IMR-90 (cell line): ENCODE measurements at regions not wholly inside any gene's neighbourhood (a gene's known extent, or its start where the extent isn't known, plus 50 kb on each side); places are given as distances from the start of the nearest gene placed in this dataset.

Source experiments
- ATAC-seq: fragments of 200-7000 bp; cut with Tn5 transposase; 2 replicates; pipeline ENCODE4 v1.9.1; 2020; ENCODE audit warnings: low read depth, mild to moderate bottlenecking, moderate library complexity
- BruUV-seq: library from RNA; stranded (reverse); fragments of 400-500 nt; replicated peaks from 2 replicates; lab custom pipeline; 2021; lab: Mats Ljungman, UMichigan
- CTCF ChIA-PET: fragments of 300-600 bp; formaldehyde crosslinking; extraction: SDS; loops from one replicate; lab custom pipeline; 2021; ENCODE audit warnings: antibody characterized with exemption; lab: Yijun Ruan, JAX
- POLR2A ChIA-PET: fragments of 300-600 bp; sonication (Branson Sonifier 250); formaldehyde crosslinking; loops from one replicate; lab custom pipeline; 2022; ENCODE audit warnings: antibody characterized with exemption; ENCODE audit not compliant: unreplicated experiment; lab: Charles Lee
- DNase-seq: peaks from one replicate; pipeline ENCODE4 v3.0.0; 2013
- H2AFZ ChIP-seq: replicated peaks from 2 replicates; pipeline ENCODE3; 2013; ENCODE audit warnings: low read length, mild to moderate bottlenecking; ENCODE audit not compliant: poor library complexity
- H2AK5ac ChIP-seq: 2 replicates; pipeline ENCODE4 v1.6.1; 2013; ENCODE audit warnings: low read depth, low read length, inconsistent platforms
- H2AK9ac ChIP-seq: replicated peaks from 2 replicates; pipeline ENCODE3; 2013; ENCODE audit warnings: mild to moderate bottlenecking, low read depth, low read length, moderate library complexity; ENCODE audit not compliant: poor library complexity
- H2BK120ac ChIP-seq: 2 replicates; pipeline ENCODE4 v1.6.1; 2013; ENCODE audit warnings: low read depth, low read length, inconsistent platforms
- H2BK15ac ChIP-seq: 3 replicates; pipeline ENCODE4 v1.6.1; 2013; ENCODE audit warnings: low read depth, low read length, inconsistent platforms
- H2BK20ac ChIP-seq: 2 replicates; pipeline ENCODE4 v1.6.1; 2013; ENCODE audit warnings: low read depth, mild to moderate bottlenecking, inconsistent platforms, low read length, moderate library complexity
- H2BK5ac ChIP-seq: 2 replicates; pipeline ENCODE4 v1.6.1; 2013; ENCODE audit warnings: mild to moderate bottlenecking, low read depth, low read length, inconsistent platforms; ENCODE audit not compliant: poor library complexity, severe bottlenecking
- H3K14ac ChIP-seq: replicated peaks from 2 replicates; pipeline ENCODE4 v1.6.1; 2013; ENCODE audit warnings: low read depth, low read length, inconsistent platforms
- H3K18ac ChIP-seq: 2 replicates; pipeline ENCODE4 v1.6.1; 2013; ENCODE audit warnings: low read depth, low read length, control low read depth
- H3K23ac ChIP-seq: 2 replicates; pipeline ENCODE4 v1.6.1; 2013; ENCODE audit warnings: low read depth, low read length, inconsistent platforms
- H3K27ac ChIP-seq: 2 replicates; pipeline ENCODE4 v1.5.1; 2013; ENCODE audit warnings: mild to moderate bottlenecking, control low read depth, low read length; ENCODE audit not compliant: insufficient read depth
- H3K27me3 ChIP-seq: 2 replicates; pipeline ENCODE4 v1.6.1; 2013; ENCODE audit warnings: low read length; ENCODE audit not compliant: control insufficient read depth, insufficient read depth
- H3K36me3 ChIP-seq: 2 replicates; pipeline ENCODE4 v1.6.1; 2013; ENCODE audit warnings: low read length, mixed read lengths; ENCODE audit not compliant: control insufficient read depth, insufficient read depth
- H3K4ac ChIP-seq: 2 replicates; pipeline ENCODE4 v1.6.1; 2013; ENCODE audit warnings: low read depth, low read length, inconsistent platforms
- H3K4me1 ChIP-seq: 2 replicates; pipeline ENCODE4 v1.6.1; 2013; ENCODE audit warnings: low read length, mixed read lengths; ENCODE audit not compliant: control insufficient read depth, insufficient read depth
- H3K4me2 ChIP-seq: 2 replicates; pipeline ENCODE4 v1.6.1; 2013; ENCODE audit warnings: low read depth, mild to moderate bottlenecking, control low read depth, low read length, moderate library complexity
- H3K4me3 ChIP-seq: 2 replicates; pipeline ENCODE4 v1.5.1; 2013; ENCODE audit warnings: low read depth, mild to moderate bottlenecking, control low read depth, low read length, moderate library complexity; ENCODE audit not compliant: insufficient read depth
- H3K56ac ChIP-seq: 2 replicates; pipeline ENCODE4 v1.6.1; 2013; ENCODE audit warnings: low read length, inconsistent platforms; ENCODE audit not compliant: insufficient read depth; ENCODE audit errors: extremely low read depth
- H3K79me1 ChIP-seq, 2 experiments: 2 replicates each; pipeline ENCODE4 v1.6.1; 2013; ENCODE audit warnings: low read length in 2 of 2, inconsistent platforms in 1 of 2, low read depth in 1 of 2
- H3K9ac ChIP-seq: 2 replicates; pipeline ENCODE4 v1.6.1; 2013; ENCODE audit warnings: low read depth, low read length, control low read depth
- H3K9me1 ChIP-seq: 2 replicates; pipeline ENCODE4 v1.6.1; 2013; ENCODE audit warnings: low read length, inconsistent platforms; ENCODE audit not compliant: insufficient read depth
- H3K9me3 ChIP-seq: 2 replicates; pipeline ENCODE4 v1.6.1; 2013; ENCODE audit warnings: low read length; ENCODE audit not compliant: control insufficient read depth, insufficient read depth
- H4K20me1 ChIP-seq: 2 replicates; pipeline ENCODE4 v1.6.1; 2013; ENCODE audit warnings: low read length, inconsistent platforms; ENCODE audit not compliant: insufficient read depth
- H4K5ac ChIP-seq: 2 replicates; pipeline ENCODE4 v1.6.1; 2013; ENCODE audit warnings: mild to moderate bottlenecking, low read depth, low read length, control low read depth
- H4K8ac ChIP-seq, 2 experiments: 2 replicates each; pipeline ENCODE4 v1.6.1; 2013; ENCODE audit warnings: low read depth in 2 of 2, low read length in 2 of 2, control low read depth in 1 of 2, inconsistent platforms in 1 of 2
- H4K91ac ChIP-seq: 2 replicates; pipeline ENCODE4 v1.6.1; 2013; ENCODE audit warnings: low read depth, low read length, inconsistent platforms; ENCODE audit not compliant: insufficient read depth
- BHLHE40 ChIP-seq: fragments of 150-350 bp; IDR thresholded peaks from 2 replicates; pipeline ENCODE4 v1.6.1; 2016; ENCODE audit warnings: mild to moderate bottlenecking, low read depth, low read length
- FOS ChIP-seq: fragments of 150-350 bp; IDR thresholded peaks from 2 replicates; pipeline ENCODE4 v1.6.1; 2016; ENCODE audit warnings: low read depth, low read length
- MXI1 ChIP-seq: IDR thresholded peaks from 2 replicates; pipeline ENCODE4 v1.6.1; 2012; ENCODE audit warnings: low read depth, mild to moderate bottlenecking, low read length, moderate library complexity, borderline replicate concordance
- NFE2L2 ChIP-seq: fragments of 150-350 bp; IDR thresholded peaks from 2 replicates; pipeline ENCODE4 v1.6.1; 2016; ENCODE audit warnings: low read depth, mild to moderate bottlenecking, low read length
- RAD21 ChIP-seq: IDR thresholded peaks from 2 replicates; pipeline ENCODE4 v1.6.1; 2012; ENCODE audit warnings: low read length, improper control_type of control experiment
- RCOR1 ChIP-seq: IDR thresholded peaks from 2 replicates; pipeline ENCODE4 v1.6.1; 2012; ENCODE audit warnings: mild to moderate bottlenecking, low read length, improper control_type of control experiment; ENCODE audit not compliant: insufficient replicate concordance
- RFX5 ChIP-seq: IDR thresholded peaks from 2 replicates; pipeline ENCODE4 v1.8.0; 2012; ENCODE audit warnings: low read depth, mild to moderate bottlenecking, low read length, moderate library complexity
- WGBS, 2 experiments: methylation state at CpG; one replicate each; pipeline versions ENCODE4 v1.1.5 to v1.1.7; 2013; ENCODE audit warnings: missing lambda C conversion rate in 2 of 2; ENCODE audit not compliant: insufficient read length in 1 of 2; ENCODE audit errors: extremely low coverage in 2 of 2; 5-methylcytosine and 5-hydroxymethylcytosine counted together
- dilution Hi-C: fragments of 300-500 bp; cut with HindIII; formaldehyde crosslinking; loops from one replicate; pipeline ENCODE4 v1.14.3; 2018; ENCODE audit warnings: low sequenced_read_pairs; ENCODE audit not compliant: unreplicated experiment
- in situ Hi-C: fragments of 300-500 bp; cut with MboI; formaldehyde crosslinking; loops from 3 replicates; pipeline ENCODE4 v1.14.3; 2019; ENCODE audit warnings: low sequenced_read_pairs, inconsistent platforms, mixed read lengths
- intact Hi-C: fragments of 100-400 bp; cut with micrococcal nuclease; formaldehyde crosslinking; loops from 2 replicates; pipeline ENCODE4 v1.10.0; 2022
- TF ChIP-seq, protein P1 (sequence below): fragments of 150-350 bp; IDR thresholded peaks from 2 replicates; pipeline ENCODE4 v1.6.1; 2016; ENCODE audit warnings: low read depth, mild to moderate bottlenecking, low read length, moderate library complexity, borderline replicate concordance

DNA sequence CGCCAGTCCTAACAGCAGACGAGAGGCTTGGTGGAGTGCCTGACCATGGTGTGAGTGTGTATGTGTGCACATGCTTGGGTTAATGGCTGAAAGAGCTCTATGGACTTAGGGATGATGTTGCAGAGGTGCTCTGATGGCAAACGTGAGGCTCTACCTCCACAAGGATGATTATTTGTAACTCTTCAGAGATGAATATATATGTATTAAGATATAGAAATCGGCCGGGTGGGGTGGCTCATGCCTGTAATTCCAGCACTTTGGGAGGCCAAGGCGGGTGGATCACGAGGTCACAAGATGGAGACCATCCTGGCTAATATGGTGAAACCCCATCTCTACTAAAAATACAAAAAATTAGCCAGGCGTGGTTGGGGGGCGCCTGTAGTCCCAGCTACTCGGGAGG, 253.4 kb upstream of the CDH18 start:
- Histone ChIP-seq H3K4me2 (no peak overlapping the region), H2AK9ac (no peak overlapping the region), H3K4me3 (no peak overlapping the region), H3K56ac (no peak overlapping the region), H3K9me3 (no peaks in the 10 kb centered on the region), H4K91ac (no peak overlapping the region), H3K14ac (no peak overlapping the region), H2AK5ac (no peak overlapping the region), H3K9me1 (no peaks in the 10 kb centered on the region), H3K27me3 (no peaks in the 10 kb centered on the region), H4K20me1 (no peaks in the 10 kb centered on the region), H2AFZ (no peak overlapping the region), H4K5ac (no peak overlapping the region), H3K23ac (no peak overlapping the region), H3K79me1 (no peaks in the 10 kb centered on the region), H2BK5ac (no peak overlapping the region), H2BK20ac (no peak overlapping the region), H3K27ac (no peak overlapping the region), H3K4ac (no peak overlapping the region), H2BK15ac (no peak overlapping the region), H3K9ac (no peak overlapping the region), H3K18ac (no peak overlapping the region), H3K4me1 (no peaks in the 10 kb centered on the region), H4K8ac (no peak overlapping the region), H2BK120ac (no peak overlapping the region), H3K36me3 (no peaks in the 10 kb centered on the region)
- no TSS peak for BruUV-seq
- dilution Hi-C loops, result no loop called here
- ATAC-seq (no peak), DNase-seq (no peak)
- no CpG with 5 or more reads among the region's 10 CpGs for WGBS, 2 experiments
- TF ChIP-seq RFX5, result no peak
- no peak for TF ChIP-seq NFE2L2
- TF ChIP-seq BHLHE40, result no peak
- TF ChIP-seq, protein P1, sequence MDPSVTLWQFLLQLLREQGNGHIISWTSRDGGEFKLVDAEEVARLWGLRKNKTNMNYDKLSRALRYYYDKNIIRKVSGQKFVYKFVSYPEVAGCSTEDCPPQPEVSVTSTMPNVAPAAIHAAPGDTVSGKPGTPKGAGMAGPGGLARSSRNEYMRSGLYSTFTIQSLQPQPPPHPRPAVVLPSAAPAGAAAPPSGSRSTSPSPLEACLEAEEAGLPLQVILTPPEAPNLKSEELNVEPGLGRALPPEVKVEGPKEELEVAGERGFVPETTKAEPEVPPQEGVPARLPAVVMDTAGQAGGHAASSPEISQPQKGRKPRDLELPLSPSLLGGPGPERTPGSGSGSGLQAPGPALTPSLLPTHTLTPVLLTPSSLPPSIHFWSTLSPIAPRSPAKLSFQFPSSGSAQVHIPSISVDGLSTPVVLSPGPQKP, result no peak
- TF ChIP-seq RCOR1, result no peak
- TF ChIP-seq RAD21, result no peak
- TF ChIP-seq FOS, result no peak
- no peak for TF ChIP-seq MXI1
- POLR2A ChIA-PET, result no interaction called here
- in situ Hi-C loops, result no loop called here
- CTCF ChIA-PET, result interaction anchor here (0.8 kb wide), 1 partner anchor 11 kb away, joined by 3 read pairs; no protein-coding TSS in a partner anchor
- intact Hi-C loops, result no loop called here
